Kidney glomerular epithelial cell (primary cell): ENCODE measurements at regions not wholly inside any gene's neighbourhood (a gene's known extent, or its start where the extent isn't known, plus 50 kb on each side); places are given as distances from the start of the nearest gene placed in this dataset.

Source experiments
- DNase-seq: peaks from one replicate; lab custom pipeline; 2025; lab: John Stamatoyannopoulos, UW

DNA sequence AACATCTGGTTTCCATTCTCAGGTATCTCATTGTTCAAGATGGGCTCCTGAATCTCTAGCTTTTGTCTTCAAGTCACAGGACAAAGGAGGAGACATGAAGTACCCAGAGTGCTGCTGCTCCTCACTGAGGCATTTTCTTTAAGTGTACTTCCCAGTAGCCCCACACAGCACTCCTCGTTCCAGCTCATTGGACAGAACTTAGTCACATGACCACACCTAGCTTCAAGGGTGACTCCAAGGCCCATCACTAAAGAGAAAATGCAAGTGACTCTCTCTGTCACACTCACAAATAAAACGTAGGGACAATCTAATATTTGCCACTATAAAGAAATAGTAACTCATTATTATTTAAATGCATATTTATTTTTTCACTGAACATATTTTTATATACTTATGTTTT lies 58.3 kb upstream of the NEUROD6 start:
- no peak for DNase-seq

- no peak for DNase-seq
These were observed 66.7 kb upstream of the NEUROD6 start for GRCh38 chr7:31407178-31407676.

DNA sequence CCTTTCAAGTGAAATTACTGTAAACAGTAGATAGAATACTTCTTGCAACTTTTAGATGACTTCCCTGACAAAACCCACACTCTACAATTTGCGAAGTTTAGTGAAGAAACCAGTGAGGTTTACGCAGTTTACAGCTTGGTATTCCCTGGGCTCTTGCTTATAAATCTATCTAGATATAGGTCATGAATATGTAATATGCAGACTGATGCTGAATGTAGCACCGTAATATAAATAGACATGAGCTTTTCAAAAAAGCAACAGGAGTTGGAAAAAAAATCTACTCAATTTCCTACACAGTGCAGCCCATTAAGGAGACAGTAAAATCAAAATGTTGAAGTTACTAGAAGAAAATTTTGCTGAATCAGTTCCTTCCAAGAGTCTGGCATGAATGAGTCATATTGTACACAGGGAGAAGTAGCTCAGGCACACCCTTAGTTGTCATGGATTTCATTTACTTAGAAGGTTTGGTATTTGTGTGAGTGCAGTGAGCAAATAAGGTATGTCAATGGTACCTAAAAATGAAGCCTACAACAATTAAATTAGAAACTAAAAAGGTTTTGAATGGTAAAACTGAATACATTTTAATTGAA lies 67.7 kb upstream of the NEUROD6 start:
- DNase-seq = peak; percentile 86

GRCh38 chr7:31410265-31410664 lies 69.7 kb upstream of the NEUROD6 start:
- peak; percentile 8 for DNase-seq

- DNase-seq = no peak
These were observed 70.9 kb upstream of the NEUROD6 start for GRCh38 chr7:31411416-31411815.

- no peak for DNase-seq
These were observed 73.2 kb upstream of the NEUROD6 start for GRCh38 chr7:31413766-31414165.

- no peak for DNase-seq
These were observed 75.9 kb upstream of the NEUROD6 start for GRCh38 chr7:31416381-31416870.

DNA sequence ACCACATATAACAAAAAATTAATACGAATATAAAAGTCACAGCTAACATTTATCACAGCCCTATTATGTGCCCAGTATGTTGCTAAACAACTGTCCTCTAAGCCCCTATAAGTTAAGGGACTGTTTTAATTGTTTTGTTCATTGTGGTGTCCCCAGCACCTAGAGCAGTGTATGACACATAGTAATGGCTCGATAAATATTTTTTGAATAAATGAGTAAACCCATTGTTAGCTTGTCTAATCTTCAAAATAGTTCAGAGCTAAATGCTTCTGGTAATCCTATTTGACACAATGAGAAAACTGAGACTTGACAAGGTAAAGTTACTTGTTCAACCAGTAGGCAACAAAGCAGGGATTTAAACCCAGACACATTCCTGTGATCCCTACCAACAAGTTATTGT lies 78.4 kb upstream of the NEUROD6 start:
- no peak for DNase-seq

- no peak for DNase-seq
These were observed 79.1 kb upstream of the NEUROD6 start for GRCh38 chr7:31419505-31420055.

DNA sequence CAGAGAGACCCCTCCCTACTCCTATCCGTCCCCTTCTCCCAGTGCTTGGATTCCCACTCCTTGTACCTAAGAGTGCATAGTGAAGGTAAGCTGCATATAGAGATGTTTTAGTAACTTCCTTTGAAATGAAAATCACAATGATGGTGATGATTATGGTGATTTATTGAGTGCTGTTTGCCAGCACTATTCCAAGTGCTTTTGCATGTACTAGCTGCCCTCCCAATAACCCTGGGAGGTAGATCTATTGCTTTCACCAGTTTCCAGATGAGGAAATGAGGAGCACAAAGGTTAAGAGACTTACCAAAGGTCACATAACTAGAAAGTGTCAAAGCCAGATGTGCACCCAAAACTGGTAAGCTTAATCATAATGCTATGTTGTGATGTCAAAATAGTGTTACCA lies 80.4 kb upstream of the NEUROD6 start:
- no peak for DNase-seq

DNA sequence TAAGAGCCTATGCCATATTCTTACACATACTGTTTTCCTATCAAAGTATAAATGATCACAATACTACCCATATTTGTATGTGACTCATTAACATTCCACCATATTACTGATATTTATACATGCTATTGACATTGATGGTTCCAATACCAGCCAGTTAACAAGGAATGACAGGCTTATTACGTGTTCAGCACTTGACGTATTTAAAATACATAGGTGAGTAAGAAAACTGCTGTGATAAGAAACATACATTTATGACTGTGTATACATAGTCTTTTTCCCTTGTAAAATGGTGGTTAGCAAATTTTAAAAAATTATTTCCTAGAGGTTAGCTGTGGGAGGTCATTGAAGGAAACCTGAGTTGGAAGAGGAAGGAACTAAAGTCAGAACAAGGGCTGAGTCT lies 81.1 kb upstream of the NEUROD6 start:
- DNase-seq = no peak

GRCh38 chr7:31423994-31424393 lies 83.5 kb upstream of the NEUROD6 start:
- no peak for DNase-seq

DNA sequence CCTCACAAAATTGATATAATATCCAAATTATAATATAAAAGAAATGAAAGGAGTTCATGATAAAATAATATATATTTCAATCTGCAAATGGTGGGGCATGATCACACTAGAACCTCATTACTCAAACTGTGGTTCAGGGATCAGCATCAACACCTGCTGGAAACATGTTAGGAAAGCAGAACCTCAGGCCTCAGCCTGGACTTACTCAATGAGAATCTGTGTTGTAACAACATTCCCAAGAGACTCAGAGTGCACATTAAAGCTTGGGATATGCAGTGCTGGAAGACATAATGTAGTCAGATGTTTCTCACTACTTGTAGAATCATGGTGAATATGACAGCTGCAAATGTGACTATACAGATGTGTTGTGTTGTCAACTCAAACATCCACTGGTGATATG lies 81.7 kb upstream of the ITPRID1 start:
- no peak for DNase-seq

DNA sequence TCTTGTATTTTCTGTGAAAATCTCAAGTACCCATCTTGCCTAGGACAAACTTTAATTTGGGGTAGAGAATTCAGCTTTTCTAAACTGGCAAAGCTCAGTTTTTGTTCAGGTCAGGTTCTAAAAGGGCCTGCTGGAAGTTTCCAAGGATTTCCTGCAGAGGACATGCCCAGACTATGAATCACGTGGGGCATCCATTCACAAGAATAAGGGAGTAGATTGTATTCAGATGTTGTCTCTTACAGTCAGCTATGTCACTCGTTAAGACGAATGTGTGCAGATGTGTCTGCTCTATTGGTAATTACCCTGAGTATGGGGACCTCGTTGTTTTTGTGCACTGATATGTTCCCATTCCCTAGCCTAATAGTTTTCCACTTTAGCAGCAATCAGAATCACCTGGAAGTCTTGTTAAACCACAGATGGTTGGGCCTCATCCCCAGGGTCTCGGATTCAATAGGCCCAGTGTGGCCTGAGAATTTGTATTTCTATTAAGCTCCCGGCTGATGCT lies 81.0 kb upstream of the ITPRID1 start:
- peak; percentile 20 for DNase-seq

- DNase-seq = no peak
These were observed 76.5 kb upstream of the ITPRID1 start for GRCh38 chr7:31437250-31437865.

DNA sequence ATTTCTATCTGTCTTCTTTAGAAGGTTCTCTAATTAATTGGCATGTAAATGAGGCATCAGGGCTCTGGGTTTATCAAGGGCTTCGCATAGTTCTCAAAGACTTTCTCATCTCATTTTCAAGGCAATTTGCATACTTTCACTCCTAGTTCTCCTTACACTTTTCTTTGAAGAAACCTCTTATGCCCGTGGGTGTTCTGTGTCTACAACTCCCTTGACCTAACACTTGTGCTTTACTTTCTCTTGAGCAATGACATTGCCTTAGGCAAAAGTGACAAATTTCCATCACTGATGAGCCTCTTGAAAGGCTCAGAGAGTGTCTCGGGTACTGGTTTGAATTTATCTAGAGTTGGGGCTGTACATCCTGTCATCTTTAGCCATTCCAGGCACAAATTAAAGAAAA lies 74.7 kb upstream of the ITPRID1 start:
- DNase-seq = no peak

DNA sequence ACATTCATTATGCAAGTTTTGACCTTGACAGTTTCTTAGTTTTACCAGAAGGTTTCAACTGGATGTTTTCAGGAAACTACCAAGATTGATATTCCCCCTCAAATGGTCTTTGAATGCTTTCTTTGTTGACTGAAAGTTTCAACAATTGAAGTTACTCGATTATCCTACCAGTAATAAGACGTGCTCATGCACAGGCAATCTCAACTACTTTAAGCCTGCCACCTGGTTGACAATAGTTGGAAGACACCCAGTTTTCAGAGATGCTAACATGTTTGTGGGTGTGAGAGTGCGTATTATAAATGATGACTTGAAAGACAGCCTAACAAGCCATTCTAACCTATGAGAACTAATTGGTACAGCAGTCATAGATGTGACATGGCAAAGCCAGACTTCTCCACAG lies 73.4 kb upstream of the ITPRID1 start:
- DNase-seq = no peak

DNA sequence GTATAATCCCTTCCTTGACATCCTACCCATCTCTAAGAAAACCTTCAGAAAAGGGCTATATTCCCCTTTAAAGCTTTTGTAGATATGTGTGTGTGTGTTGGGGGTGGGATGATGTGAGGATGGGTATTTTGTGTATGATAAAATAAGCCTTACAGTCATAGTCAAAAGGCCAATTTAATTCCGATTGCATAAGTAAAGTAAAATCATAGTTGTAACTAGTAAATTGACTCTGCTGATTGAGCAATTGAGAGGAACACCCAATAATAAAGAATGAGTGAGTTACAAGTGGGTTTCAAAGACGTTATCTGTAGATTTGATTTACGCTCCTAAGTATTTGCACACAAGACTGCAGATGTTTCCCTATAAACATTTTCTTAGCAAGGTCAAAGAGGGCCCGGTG lies 71.3 kb upstream of the ITPRID1 start:
- no peak for DNase-seq

GRCh38 chr7:31443457-31443856 lies 70.4 kb upstream of the ITPRID1 start:
- DNase-seq = peak; percentile 39

GRCh38 chr7:31444196-31444595 lies 69.7 kb upstream of the ITPRID1 start:
- no peak for DNase-seq

DNA sequence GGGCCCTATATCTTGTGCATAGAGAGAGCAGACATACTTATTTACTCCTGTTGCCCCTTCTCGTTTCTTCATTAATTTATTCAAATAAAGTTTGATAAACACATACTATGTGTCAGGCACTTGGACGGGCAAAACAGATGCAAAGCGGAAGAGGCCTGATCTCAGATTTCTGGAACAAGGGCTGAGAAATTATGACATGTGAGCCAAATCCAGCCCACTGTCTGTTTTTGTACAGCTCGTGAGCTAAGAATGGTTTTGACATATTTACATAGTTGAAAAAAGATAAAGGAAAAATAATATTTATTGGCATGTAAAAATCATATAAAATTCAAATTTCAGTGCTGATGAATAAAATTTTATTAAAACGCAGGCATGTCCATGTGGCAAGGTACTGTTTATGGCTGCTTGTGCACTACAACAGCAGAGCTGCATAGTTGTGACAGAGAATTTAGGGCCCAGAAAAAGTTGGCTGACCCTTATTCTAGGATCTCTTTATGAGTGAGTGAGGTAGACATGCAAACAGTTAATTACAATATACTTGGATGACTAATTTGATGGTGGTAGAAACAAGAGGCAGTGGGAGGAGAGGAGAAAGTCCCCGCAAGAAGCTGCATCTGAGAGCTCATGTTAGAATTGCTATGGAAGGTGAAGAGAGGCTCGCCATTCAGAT lies 68.1 kb upstream of the ITPRID1 start:
- DNase-seq = no peak

DNA sequence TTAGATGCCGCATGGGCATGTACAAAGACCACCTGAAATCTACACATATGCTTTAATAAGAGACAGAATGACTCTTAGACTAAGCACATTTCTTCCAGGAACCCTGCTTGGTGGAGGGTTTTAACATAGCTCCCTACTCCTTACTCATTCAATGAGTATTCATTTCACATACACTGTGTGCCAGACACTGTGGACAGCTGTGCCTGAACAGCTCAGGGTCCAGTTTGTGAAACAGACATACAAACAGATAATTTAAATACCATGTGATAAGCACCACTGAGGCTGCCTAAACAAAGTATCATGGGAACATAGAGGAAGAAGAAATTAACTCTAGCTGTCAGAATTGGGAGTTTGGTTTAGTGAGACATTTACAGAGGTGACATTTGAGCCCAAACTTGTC lies 65.2 kb upstream of the ITPRID1 start:
- no peak for DNase-seq

GRCh38 chr7:31455844-31456243 lies 58.0 kb upstream of the ITPRID1 start:
- no peak for DNase-seq
